HG03439 (cell line): ENCODE measurements at regions not wholly inside any gene's neighbourhood (a gene's known extent, or its start where the extent isn't known, plus 50 kb on each side); places are given as distances from the start of the nearest gene placed in this dataset.

Source experiments
- ATAC-seq: cut with Tn5 transposase; IDR thresholded peaks from one replicate; pipeline ENCODE4 v1.9.1; 2021; ENCODE audit warnings: mild to moderate bottlenecking, moderate library complexity; ENCODE audit not compliant: unreplicated experiment

DNA sequence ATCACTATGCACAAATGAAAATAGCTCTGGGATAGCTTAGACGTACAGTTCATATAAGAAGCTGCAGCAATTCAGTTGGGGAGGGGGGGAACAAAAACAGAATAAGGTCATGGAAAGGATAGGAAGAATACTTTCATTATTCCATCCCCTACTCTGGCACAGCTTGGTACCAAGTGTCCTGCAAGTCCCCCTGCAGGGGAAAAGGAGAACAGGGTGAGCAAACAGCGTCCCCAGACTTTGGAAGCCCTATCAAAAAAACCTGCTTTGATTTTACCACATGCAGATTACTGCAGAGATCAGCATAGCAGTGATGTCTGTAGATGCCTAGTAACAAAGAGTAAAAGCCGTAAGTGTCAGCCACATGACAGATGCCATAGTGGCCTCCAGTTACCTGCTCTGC, 209.4 kb upstream of the NEIL3 start:
- no peak for ATAC-seq

DNA sequence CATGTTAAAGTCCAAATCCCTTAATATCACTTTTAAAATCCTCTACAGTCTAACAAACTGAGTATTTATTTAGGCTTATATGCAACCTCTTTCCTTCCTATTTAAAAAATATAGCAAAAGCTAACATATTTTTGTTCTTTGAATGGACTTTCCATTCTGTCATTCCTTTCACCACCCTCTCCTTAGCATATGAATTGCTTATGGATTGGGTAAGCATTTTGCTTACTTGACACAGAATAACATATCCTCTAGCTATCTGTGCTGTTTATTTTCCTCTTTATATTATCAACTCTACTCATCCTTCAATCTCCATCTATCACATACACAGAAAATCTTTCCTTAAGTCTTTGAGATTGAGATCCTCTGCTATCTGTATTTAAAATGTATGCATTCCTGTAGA, 206.1 kb upstream of the NEIL3 start:
- no peak for ATAC-seq

DNA sequence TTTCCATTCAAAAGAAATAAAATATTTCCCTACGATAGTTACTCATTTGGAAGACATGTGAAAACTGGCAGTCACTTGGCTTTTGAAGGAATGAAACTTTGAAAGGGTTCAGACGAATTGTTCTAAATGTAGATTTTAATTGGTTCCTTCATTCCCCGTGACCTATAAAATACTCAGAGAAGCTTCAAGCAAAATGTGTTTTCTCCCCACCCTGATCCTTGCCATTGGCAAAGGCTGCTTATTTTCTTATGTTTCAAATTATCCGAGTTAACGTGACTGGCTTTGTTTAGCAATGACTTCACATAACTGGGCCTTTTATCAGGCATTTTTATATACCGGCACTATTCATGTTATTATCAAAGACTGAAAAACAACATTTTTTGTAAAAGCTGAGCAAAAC, 204.1 kb upstream of the NEIL3 start:
- ATAC-seq, result no peak

DNA sequence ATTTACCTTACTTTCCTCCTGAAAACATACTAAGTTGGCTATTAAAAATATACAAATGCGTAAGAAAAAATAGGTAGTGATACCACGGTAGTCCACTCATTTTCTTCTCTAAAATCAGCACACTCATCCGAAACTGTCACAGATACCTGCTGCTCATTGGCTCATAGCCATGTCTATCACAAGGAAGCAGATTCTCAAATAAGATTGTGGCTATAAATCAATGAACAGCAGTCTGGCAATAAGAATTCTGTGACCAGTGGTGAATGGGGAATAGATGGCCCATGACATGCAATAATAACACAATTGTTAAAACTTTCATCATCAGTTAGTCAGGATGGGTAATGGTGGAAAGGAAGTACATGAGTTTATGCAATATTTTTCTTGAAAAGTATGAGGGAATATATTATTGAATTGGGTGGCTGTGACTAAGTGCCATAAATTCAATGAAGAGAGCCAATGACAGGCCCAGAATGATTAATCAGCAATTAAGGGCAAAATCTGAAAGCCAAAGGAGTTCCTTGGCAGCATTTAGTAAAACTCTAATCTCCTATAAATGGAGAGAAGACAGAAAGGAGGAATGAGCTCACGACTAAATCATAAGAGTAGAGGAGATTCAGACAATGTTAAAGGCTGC, 202.3 kb upstream of the NEIL3 start:
- no peak for ATAC-seq

DNA sequence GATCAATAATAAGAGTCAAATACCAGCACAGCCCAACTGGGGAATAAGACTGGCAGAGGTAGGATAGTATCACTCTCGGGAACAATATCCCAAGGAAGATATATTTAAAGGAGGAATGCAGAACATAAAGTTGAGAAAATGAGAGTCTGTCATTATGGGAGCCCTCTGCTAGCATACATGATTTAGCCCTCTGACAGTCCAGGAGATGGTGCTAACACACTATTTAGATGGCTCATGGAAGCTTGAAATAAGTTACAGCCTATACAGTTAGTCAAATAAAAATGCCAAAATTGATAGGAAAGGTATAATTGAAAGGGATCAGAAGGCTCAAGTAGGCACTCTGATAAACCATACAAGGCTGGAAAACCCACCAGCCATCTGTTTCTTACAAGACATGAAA, 201.0 kb upstream of the NEIL3 start:
- no peak for ATAC-seq

DNA sequence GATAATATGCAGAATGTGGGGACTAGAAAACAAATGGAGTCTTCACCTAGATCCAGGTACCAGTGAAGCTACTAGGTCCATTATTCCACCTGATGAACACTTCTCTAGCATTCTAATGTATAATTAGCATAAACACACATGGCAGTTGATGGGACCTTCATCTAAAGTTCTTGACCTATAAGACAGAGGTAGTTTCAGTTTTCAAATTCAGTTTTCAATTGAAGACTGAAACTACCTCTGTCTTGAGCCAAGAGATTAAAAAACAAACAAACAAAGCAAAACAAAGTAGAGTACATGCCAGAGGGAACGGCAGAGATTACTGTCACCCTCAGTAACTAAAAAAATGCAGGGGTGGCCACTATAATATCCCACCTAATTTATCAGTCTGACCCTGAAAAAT, 199.9 kb upstream of the NEIL3 start:
- peak; percentile 59 for ATAC-seq

DNA sequence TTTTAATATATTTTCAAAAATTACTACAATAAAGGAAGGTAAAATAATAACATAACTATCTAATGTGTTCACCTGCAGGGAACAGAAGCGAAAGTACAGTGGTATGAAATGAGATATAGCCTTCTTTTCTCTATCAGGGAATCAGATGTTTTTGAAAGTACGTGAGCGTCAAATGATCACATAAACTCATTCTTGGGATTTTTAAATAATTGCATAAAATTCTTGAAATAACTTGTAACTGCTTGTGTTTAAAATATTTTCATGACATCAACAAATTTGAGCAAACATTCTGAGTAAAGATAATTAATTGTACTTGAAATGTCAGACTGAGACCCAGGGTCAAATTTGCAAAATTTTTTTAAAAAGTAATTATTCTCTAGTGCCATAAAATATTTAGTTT, 193.5 kb upstream of the NEIL3 start:
- no peak for ATAC-seq

DNA sequence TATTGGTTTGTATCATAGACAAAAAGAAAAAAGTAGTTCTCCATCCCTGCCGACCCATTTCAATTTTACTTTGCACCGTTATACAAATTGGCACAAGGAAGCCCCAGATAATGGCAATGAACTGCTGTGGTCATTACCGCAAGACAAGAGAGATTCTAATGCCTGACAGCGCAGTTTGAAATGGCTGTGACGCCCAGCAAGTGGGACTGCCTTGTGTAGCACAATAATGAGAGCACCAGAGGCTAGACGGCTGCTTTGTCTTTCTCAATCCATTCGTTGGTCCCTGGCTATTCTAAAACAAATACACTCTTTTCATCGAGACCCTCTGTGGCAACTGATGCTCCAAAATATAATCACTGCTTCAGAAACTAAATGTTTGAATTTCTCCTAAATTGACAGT, 192.4 kb upstream of the NEIL3 start:
- no peak for ATAC-seq

DNA sequence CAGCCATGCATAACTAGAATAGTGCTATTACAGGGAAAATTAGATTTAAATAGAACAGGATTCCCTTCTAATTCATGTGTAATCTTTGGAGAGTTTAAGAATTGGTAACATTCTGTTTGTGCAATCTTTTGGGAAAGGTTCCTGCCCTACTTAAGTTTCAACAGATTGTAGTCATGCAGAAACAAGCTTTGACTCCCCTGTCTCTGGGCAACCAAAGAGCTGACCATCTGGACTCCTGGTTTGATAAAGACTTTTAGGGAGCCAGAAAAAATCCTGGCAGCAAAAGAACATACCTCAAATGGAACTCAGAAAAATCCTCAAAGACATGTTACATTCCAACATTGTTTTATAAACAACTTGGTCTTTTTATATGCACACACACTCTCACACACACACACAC, 191.1 kb upstream of the NEIL3 start:
- no peak for ATAC-seq

DNA sequence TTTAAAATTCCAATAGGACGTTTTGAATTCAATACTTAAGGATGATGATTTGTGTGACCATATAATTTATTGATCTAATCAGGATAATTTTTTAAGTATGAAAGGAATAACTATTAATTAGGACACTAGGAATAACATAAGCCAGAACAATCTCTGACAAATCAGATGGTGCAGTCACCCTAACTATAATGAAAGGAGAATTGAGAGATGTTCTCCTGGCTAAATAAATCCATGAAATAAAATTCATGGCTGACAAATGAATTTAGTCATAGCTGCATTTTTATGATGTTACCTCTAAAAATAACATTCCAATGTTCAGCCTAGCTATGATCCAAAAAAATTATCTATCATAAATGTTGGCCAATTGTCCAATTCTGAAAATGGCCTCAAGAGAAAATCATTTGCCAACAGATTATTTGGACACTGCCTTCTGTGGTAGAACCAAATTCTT, 190.6 kb upstream of the NEIL3 start:
- ATAC-seq, result no peak

DNA sequence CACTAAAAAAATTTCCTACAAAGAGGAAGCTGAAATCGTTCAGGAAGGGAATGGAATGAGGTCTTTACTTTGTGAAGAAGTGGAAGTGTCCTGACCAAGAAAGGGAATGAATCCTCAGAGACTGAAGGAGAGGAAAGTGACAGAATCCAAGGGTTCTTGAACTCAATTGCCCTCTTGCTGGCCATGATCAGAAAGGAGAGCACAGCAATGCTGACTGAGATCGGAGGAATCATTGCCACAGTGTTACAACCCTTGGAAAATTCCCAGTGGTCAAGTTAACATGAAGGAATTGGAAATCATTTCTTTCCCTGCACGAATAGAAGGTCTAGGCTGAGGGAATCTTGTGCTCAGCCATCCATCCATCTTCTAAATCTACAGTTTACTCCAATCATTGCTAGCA, 190.0 kb upstream of the NEIL3 start:
- no peak for ATAC-seq

DNA sequence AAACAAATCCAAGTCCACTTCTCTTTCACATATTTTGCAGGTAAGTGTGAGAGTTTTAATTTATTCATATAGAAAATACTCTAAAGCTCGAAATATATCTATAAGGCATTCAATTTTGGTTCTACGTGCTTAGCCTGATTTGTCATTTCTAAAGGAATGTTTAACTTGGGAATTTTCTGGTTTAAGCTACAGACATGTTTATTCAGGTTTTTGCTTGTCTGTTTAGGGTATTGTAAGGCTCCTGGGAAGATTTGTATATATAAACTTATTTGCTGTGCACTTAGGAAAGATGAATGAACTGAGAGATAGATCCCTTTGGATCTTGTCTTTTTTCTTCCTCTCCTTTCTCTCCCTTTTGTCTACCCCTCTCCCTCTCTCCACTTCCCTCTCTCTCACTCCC, 185.9 kb upstream of the NEIL3 start:
- ATAC-seq, result no peak

DNA sequence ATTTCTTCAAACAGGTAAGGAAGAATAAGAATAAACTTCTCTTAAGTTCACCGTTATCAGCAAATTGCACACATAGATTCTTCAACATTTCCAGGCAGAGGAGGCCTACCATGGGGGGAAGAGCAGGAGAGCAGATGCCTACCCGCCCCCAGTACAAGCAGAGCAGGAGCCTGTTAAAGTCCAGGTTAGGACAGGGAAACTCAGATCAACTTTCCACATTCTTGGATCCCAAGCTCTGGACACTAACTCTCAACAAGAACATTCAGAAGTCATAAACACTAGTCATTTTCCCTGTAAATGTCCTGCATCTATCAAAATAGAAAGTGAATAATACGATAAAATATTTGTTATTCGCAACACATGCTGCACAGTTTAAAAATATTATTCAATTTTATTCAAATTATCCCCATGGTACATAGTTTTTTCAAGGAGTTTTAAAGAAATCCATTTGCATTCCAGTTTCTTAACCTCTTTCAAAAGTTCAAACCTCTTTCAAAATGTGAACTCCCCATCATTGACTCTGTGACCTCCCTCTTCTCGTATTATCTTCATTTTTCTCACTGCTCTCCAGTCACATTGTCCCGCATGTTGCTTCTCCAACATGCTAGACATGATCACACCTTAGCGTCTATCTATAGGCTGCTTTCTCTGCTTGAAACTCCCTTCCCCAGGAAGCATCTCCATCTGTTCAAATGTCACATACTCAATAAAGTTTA, 185.2 kb upstream of the NEIL3 start:
- ATAC-seq, result no peak

DNA sequence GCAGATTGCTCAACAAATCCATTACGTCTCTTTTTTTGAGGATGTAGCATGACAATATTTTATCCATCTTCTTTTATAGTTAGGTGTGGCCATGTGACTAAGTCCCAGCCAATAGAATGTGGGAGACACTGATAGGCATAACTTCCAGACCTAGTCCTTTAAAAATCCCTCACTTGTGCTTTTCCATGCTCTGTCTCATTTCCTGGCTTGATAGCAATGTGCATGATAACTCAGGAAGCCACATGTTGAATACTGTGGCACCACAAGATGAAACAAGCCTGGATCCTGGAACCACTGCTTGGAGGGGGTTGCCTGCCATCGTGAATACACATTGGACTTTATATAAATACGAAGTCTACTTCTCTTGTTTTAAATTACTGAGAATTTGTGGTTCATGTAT, 184.0 kb upstream of the NEIL3 start:
- ATAC-seq, result no peak

DNA sequence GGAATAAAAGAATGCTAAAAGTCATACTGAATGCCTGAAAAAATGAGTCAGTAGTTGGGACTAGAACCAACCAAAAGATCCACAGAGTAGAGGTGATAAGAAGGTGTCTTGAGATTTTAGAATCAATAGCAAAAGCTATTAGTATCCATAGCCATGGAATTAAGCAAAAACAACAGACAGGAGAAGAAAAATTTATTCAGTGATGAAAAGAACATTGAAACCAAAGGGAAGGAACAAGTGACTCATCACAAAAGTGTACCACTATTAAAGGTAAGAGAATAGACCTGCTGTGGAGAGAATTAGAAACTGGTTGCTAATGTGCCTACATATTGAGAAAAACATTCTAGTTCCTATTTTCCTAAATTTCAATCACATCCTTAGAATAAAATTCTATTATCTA, 182.0 kb upstream of the NEIL3 start:
- no peak for ATAC-seq

DNA sequence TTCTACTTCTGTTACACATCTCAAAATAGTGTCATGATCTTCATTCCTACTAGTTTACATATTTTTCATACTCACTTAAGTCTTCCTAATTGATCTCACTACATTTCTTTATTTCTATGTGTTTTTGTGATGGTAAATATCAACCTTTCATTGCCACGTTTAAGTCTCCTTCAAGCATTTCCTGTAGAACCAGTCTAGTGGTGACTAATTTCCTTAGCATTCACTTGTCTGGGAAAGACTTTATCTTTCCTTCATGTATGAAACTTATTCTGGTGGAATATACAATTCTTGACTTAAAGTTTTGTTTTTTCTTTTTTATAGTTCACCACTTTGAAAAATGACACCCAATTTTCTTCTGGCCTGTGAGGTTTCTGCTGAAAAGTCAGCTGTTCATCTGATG, 181.4 kb upstream of the NEIL3 start:
- no peak for ATAC-seq

DNA sequence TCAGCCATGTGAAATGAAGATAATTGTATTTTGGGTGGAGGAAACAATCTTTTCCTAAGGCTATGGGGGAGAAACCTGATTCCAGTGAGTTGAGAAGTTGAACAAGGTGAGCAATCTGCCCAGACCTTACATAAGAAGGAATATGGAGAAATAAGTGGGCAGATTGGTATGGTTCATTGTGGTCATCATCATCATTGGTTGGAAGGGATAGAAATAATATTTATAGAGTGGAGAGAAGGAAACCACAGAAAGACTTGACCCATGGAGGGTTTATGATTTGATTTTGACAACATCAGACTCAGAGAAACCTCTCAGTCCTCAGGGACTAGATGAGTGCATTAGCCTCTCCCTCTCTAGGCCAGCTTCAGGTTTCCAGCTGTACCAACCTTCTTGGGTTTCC, 177.9 kb upstream of the NEIL3 start:
- no peak for ATAC-seq

DNA sequence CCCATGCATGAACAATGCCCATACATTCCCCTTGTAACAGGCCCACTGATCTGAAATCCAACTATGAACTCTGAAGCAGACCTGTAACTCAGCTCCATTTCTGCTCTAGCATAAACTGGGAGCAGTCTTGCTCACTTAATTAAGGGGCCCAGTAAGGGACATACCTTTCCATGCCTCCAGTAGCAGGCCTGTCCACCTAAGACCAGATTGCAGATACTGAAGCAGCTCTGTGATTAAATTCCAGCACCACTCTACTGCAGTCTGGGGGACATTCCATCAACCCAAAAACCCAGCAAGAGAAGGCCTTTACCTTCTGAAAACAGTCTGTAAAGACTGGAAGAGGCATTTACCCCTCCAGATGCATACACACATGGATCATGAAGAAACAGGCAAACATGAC, 162.0 kb upstream of the NEIL3 start:
- no peak for ATAC-seq

DNA sequence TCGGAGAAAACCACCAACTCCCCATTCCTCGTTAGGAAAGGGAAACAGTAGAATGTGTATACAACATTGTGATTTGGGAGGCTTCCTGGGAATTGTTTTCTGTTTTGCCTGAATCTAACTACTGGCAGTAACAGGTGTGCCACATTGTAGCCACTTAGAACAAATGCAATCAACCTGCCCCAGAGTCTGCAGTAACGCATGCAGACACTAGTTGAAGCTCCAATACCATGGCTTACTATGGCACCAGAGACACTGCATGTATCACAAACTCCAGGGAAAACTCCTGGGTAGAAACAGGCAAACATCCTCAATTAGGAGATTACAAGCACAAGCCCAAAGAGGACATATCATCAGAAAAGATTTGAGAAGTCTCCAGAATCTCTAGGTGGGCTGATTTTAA, 154.2 kb upstream of the NEIL3 start:
- no peak for ATAC-seq

DNA sequence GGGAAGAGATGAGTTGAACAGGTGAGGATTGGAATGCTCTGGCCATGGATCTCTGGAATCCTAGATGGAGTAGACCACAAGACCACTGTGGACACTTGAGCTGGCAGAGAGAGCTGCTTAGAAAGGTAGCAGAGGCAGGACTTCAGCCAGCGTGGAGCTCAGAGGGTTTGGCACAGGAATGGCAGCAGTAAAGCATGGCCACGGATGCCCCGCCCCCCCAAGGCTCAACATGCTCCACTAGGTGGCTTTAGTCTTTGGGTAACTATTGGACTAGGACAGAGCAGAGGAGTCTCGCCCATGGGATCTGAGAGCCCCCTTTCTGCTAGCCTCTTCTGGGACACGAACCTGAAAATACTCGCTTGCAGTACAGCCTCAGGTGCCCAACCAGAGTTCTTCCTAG, 150.1 kb upstream of the NEIL3 start:
- ATAC-seq, result no peak

DNA sequence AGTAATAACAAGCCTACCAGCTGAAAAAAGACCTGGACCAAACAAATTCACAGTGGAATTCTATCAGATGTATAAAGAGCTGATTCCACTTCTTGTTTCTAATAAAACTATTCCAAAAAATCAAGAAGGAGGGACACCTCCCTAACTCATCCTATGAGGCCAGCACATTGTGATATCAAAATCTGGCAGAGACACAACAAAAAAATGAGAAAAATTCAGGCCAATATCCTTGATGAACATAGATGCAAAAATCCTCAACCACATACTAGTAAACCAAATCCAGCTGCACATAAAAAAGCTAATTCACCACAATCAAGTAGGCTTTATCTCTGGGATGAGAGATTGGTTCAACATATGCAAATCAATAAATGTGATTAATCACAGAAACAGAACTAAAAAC, 147.9 kb upstream of the NEIL3 start:
- ATAC-seq, result no peak

DNA sequence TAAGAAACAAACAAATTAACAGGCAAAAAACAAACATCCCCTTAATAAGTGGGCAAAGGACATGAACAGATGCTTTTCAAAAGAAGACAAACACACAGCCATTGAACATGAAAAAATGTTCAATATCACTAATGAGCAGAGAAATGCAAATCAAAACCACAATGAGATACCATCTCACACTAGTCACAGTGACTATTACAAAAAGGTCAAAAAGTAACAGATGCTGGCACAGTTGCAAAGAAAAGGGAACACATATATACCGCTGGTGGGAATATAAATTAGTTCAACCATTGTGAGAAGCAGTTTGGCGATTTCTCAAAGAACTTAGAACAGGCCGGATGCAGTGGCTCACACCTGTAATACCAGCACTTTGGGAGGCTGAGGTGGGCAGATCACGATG, 146.1 kb upstream of the NEIL3 start:
- no peak for ATAC-seq

DNA sequence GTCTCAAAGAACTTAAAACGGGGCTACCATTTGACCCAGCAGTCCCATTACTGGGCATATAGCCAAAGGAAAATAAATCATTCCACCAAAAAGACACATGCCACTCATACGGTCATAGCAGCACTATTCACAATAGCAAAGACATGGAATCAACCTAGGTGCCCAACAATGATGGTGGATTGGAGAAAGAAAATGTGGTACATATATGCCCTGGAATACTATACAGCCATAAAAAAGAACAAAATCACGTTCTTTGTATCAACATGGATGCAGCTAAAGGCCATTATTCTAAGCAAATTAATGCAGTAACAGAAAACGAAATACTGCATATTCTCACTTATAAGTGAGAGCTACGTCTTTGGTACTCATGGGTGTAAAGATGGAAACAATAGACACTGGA, 138.1 kb upstream of the NEIL3 start:
- no peak for ATAC-seq
